HFFc6 (cell line): ENCODE measurements at regions not wholly inside any gene's neighbourhood (a gene's known extent, or its start where the extent isn't known, plus 50 kb on each side); places are given as distances from the start of the nearest gene placed in this dataset.
A peak's percentile ranks its signal among the peaks of the same experiment; 100 is the strongest.

Experiments
- DNase-seq: peaks from one replicate; pipeline ENCODE4 v3.0.0-alpha.2; 2018
- H3K27ac Mint-ChIP-seq: 2 replicates; pipeline ENCODE4 v1.8.0; 2020; ENCODE audit warnings: mild to moderate bottlenecking, mixed read lengths
- H3K27me3 Mint-ChIP-seq: 2 replicates; pipeline ENCODE4 v1.8.0; 2021; ENCODE audit warnings: mild to moderate bottlenecking, moderate library complexity, mixed read lengths; ENCODE audit not compliant: insufficient read depth
- H3K36me3 Mint-ChIP-seq: 2 replicates; pipeline ENCODE4 v1.8.0; 2021; ENCODE audit warnings: low read depth, mixed read lengths
- H3K4me1 Mint-ChIP-seq: 2 replicates; pipeline ENCODE4 v1.8.0; 2020; ENCODE audit warnings: low read depth, mixed read lengths
- H3K4me3 Mint-ChIP-seq: 2 replicates; pipeline ENCODE4 v1.8.0; 2020; ENCODE audit warnings: mild to moderate bottlenecking, moderate library complexity, mixed read lengths
- H3K9me3 Mint-ChIP-seq: 2 replicates; pipeline ENCODE4 v1.8.0; 2020; ENCODE audit warnings: mild to moderate bottlenecking, mixed read lengths
- TF ChIP-seq, protein P1 (sequence below): fragments of 200-600 bp; sonication (generic); IDR thresholded peaks from 2 replicates; pipeline ENCODE4 v1.5.0; 2021; ENCODE audit warnings: antibody characterized with exemption, mild to moderate bottlenecking

DNA sequence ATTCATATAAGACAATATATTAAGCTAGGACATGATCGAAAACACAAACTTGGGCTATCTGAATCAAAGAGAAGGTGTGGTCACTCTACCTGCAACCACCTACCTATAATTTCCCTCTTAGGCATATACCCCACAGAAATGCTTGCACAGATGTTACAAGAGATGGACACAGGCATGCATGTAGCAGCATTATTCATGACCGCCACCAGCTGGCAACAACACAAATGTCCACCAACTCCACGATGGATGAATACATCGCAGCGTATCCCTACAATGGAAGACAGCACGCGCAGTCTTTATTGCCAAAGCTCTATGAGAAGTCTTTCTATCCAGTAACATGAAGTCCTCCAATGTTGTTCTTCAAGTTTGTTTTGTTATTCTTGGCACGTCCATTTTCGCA, 90.8 kb downstream of the ARL4C start:
- TF ChIP-seq, protein P1, sequence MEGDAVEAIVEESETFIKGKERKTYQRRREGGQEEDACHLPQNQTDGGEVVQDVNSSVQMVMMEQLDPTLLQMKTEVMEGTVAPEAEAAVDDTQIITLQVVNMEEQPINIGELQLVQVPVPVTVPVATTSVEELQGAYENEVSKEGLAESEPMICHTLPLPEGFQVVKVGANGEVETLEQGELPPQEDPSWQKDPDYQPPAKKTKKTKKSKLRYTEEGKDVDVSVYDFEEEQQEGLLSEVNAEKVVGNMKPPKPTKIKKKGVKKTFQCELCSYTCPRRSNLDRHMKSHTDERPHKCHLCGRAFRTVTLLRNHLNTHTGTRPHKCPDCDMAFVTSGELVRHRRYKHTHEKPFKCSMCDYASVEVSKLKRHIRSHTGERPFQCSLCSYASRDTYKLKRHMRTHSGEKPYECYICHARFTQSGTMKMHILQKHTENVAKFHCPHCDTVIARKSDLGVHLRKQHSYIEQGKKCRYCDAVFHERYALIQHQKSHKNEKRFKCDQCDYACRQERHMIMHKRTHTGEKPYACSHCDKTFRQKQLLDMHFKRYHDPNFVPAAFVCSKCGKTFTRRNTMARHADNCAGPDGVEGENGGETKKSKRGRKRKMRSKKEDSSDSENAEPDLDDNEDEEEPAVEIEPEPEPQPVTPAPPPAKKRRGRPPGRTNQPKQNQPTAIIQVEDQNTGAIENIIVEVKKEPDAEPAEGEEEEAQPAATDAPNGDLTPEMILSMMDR, result peak; percentile 17; the same call in 1 of the 2 replicates
- no peak overlapping the region for H3K4me3 Mint-ChIP-seq
- DNase-seq, result no peak
- no peaks in the 10 kb centered on the region for H3K36me3 Mint-ChIP-seq
- H3K27ac Mint-ChIP-seq, result no peak overlapping the region
- H3K27me3 Mint-ChIP-seq, result peaks cover 1% of the 10 kb centered on the region; the same call in 1 of the 2 replicates
- H3K4me1 Mint-ChIP-seq, result peaks cover 15% of the 10 kb centered on the region
- H3K9me3 Mint-ChIP-seq, result no peaks in the 10 kb centered on the region

DNA sequence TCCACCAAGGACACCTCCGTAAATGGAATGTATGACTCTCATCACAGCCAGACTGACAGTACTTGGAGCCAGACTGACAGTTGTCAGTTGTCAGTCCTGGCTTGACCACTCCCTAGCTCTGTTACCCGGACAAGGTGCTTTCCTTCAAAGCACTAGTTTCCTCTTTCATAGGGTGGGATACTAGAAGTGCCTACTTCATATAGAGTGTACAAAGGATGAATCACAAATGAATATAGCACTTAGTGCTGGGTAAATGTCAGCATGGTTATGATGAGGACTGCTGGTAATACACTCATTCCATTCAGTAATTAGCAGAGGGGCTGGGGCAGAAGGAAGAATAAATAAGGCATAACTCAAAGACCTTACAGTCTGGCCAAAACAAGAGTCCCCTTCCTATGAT, 91.4 kb downstream of the ARL4C start:
- Mint-ChIP-seq H3K36me3 (no peaks in the 10 kb centered on the region), H3K27ac (no peak overlapping the region), H3K4me3 (no peak overlapping the region), H3K27me3 (peaks cover 3% of the 10 kb centered on the region), H3K4me1 (peaks cover 15% of the 10 kb centered on the region), H3K9me3 (no peaks in the 10 kb centered on the region)
- TF ChIP-seq, protein P1, result no peak
- DNase-seq, result no peak

DNA sequence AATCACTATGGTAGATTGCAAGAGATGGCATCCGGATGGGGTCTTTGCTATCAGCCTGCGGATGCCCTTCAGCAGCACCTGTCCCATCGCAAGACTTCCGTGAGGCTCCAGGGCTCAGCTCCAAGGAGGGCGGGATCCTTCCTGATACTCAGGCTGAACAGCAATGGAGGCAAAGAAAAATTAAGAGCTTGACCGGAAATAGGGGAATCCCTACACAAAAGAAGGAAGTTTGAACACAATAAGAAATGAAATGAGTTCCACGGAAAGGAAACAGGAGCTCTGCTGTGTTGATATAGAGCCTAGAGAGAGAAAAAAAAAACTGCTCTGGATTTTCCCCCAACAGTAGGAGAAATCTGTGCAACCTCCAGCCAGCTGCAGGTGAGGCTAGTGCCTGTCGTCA, 91.9 kb downstream of the ARL4C start:
- Mint-ChIP-seq H3K4me3 (no peak overlapping the region), H3K36me3 (no peaks in the 10 kb centered on the region), H3K9me3 (no peaks in the 10 kb centered on the region), H3K27ac (no peak overlapping the region), H3K4me1 (peaks cover 18% of the 10 kb centered on the region), H3K27me3 (peaks cover 3% of the 10 kb centered on the region)
- no peak for DNase-seq
- TF ChIP-seq, protein P1, result no peak

DNA sequence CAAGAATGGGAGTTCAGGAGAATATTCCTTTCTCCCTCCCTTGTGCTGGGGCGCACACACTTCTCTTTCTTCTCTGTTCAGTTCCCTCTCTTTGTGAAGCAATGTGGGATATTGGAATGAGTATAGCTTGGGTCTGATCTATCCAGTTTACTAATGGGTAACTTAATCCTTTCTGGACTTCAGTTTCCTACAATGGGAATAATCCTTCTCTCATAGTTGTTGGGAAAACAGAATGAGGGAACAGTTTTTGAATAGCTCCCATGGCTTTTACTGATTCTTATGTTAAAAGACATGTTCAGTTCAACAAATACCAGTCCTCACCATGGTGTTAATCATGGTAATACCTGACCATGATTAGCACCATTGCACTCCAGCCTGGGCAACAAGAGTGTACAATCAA, 93.1 kb downstream of the ARL4C start:
- no peaks in the 10 kb centered on the region for H3K36me3 Mint-ChIP-seq
- no peak overlapping the region for H3K4me3 Mint-ChIP-seq
- DNase-seq, result no peak
- H3K27me3 Mint-ChIP-seq, result peaks cover 3% of the 10 kb centered on the region
- H3K27ac Mint-ChIP-seq, result no peak overlapping the region
- TF ChIP-seq, protein P1, result no peak
- peaks cover 26% of the 10 kb centered on the region for H3K4me1 Mint-ChIP-seq
- H3K9me3 Mint-ChIP-seq, result no peaks in the 10 kb centered on the region

DNA sequence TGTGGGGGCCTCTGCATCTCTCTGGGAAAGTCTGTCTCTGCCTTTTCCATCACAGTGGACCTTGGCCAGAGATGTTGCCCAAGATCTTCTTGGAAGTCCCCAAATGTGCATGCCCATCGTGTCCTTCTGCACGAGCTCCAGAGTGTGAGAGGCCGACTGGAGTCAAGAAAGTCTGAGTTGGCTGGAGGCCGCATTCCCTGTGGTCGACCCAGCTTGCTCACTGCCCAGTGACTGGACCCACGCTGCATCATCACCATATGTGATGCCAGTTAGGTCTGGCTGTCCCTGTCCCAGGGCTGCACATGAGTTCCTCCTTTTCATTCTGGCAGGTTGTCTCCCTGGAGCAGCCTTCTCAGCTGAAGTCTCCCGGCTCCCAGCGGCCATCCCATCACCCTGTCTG, 93.8 kb downstream of the ARL4C start:
- TF ChIP-seq, protein P1, result no peak
- Mint-ChIP-seq H3K4me1 (peaks cover 26% of the 10 kb centered on the region), H3K27ac (no peak overlapping the region), H3K27me3 (peaks cover 3% of the 10 kb centered on the region), H3K36me3 (no peaks in the 10 kb centered on the region), H3K4me3 (no peak overlapping the region), H3K9me3 (no peaks in the 10 kb centered on the region)
- DNase-seq, result peak; percentile 51

DNA sequence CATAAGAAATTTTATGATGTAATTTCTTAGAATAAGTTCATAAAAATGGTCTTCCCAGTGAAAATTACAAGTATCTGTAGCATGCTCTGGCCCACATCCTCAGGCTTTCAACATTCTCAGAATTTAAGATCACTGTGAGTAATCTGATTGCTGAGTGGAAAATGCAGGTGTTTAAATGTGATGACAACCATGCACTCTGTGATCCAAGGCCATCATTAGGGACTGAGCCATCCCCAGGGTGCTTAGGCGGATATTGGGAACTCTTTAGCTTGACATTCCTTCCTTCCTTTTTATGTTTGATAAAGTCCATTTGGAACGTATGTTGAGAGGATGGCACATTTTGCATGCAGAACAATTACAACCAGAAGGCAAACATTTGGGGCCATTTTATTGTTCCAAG, 95.5 kb downstream of the ARL4C start:
- Mint-ChIP-seq H3K9me3 (no peaks in the 10 kb centered on the region), H3K27me3 (peaks cover 4% of the 10 kb centered on the region), H3K27ac (no peak overlapping the region), H3K4me1 (peaks cover 26% of the 10 kb centered on the region), H3K36me3 (no peaks in the 10 kb centered on the region), H3K4me3 (no peak overlapping the region)
- no peak for DNase-seq
- TF ChIP-seq, protein P1, result no peak
